GM21723 (cell line): ENCODE measurements at regions not wholly inside any gene's neighbourhood (a gene's known extent, or its start where the extent isn't known, plus 50 kb on each side); places are given as distances from the start of the nearest gene placed in this dataset.

Experiments used
- ATAC-seq: cut with Tn5 transposase; IDR thresholded peaks from one replicate; pipeline ENCODE4 v1.9.1; 2021; ENCODE audit warnings: mild to moderate bottlenecking, moderate library complexity; ENCODE audit not compliant: unreplicated experiment

GRCh38 chr10:44845361-44846175, 65.6 kb upstream of the TMEM72 start:
- no peak for ATAC-seq

GRCh38 chr10:44847110-44847509, 64.0 kb upstream of the TMEM72 start:
- ATAC-seq, result no peak

GRCh38 chr10:44848211-44848610, 62.9 kb upstream of the TMEM72 start:
- ATAC-seq, result no peak

GRCh38 chr10:44849936-44850335, 61.2 kb upstream of the TMEM72 start:
- no peak for ATAC-seq

- ATAC-seq, result no peak
Measured at GRCh38 chr10:44850356-44850934, 60.7 kb upstream of the TMEM72 start.

GRCh38 chr10:44851413-44851812, 59.7 kb upstream of the TMEM72 start:
- ATAC-seq, result no peak

- no peak for ATAC-seq
Measured at GRCh38 chr10:44851881-44852280, 59.3 kb upstream of the TMEM72 start.

- ATAC-seq, result no peak
Measured at GRCh38 chr10:44853148-44853734, 57.9 kb upstream of the TMEM72 start.

GRCh38 chr10:44853796-44854195, 57.3 kb upstream of the TMEM72 start:
- ATAC-seq, result no peak

- no peak for ATAC-seq
Measured at GRCh38 chr10:44854693-44855350, 56.3 kb upstream of the TMEM72 start.

- no peak for ATAC-seq
Measured at GRCh38 chr10:44856696-44857095, 54.4 kb upstream of the TMEM72 start.

- peak; percentile 63 for ATAC-seq
Measured at GRCh38 chr10:44857363-44858016, 53.6 kb upstream of the TMEM72 start.

- no peak for ATAC-seq
Measured at GRCh38 chr10:44858017-44858371, 53.1 kb upstream of the TMEM72 start.

GRCh38 chr10:44858988-44859387, 52.1 kb upstream of the TMEM72 start:
- ATAC-seq, result no peak

- no peak for ATAC-seq
Measured at GRCh38 chr10:44859546-44860285, 51.4 kb upstream of the TMEM72 start.

GRCh38 chr10:44860811-44861736, 50.1 kb upstream of the TMEM72 start:
- ATAC-seq, result no peak
